ENCODE measurements at regions not wholly inside any gene's neighbourhood (a gene's known extent, or its start where the extent isn't known, plus 50 kb on each side); places are given as distances from the start of the nearest gene placed in this dataset.

DNA sequence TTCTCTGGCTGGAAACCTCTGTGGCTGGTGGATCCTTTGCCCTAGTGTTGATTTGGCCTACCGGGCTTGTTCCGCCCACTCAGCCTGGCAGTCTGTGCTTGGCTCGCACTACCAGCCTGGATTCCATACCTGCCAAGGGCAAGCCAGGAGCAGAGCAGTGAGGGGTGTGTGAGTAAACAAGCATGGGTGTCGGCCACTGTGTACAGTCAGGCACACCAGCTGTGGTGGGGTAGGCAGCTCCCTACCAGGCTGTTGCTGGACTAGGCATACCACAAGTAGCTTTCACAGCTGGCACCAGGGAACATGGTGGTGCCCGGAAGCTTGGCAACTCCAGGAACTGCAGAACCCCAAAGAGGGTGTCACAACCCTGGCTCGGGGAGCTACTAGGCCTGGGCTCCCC is 942.9 kb upstream of the LRRN3 start:
- Histone ChIP-seq H3K4me3 (no peak overlapping the region), H3K4me1 (replicated peaks in 1 of 2) (peaks cover 0 to 7% of the 10 kb centered on the region in 2 donors), H3K27ac (no peak overlapping the region)
- in situ Hi-C loops (cut with MboI; ENCODE audit: low pct_unique_long_range_greater_than_20kb in 2 of 9, low sequenced_read_pairs in 9 of 9, unreplicated experiment in 9 of 9) = no loop called here
- ATAC-seq (replicated peaks in 6 of 8) = peak in 2 of 8 experiments; percentile 64 to 78
- WGBS, 10 experiments = 0 to 97% (median 66%) methylated on average over 1 to 5 of the region's 6 CpGs; no CpG with 5 or more reads in 4 of the 10 experiments

DNA sequence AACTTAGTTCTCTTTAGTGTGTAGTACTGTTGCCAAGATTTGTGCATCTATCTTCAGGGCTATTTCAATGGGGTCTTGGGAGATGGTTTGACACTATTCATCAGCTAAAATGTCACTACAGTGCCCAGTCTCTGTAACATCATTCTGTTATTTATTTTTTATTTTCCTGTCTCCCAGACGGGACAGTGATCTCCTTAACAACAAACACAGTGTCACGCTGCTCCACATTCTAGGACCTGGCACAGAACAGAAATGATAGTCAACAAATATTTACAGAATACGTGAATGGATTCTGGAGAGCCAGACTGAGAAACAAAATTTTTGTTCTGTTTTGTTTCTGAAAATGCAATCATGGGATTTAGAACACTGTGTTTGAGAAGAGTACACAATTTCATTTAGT is 937.7 kb upstream of the LRRN3 start:
- no peak overlapping the region for H3K27ac ChIP-seq
- in situ Hi-C loops (cut with MboI; ENCODE audit: low pct_unique_long_range_greater_than_20kb in 2 of 9, low sequenced_read_pairs in 9 of 9, unreplicated experiment in 9 of 9) = no loop called here
- H3K4me1 ChIP-seq (replicated peaks in 1 of 2) = no peaks in the 10 kb centered on the region
- 3 to 100% (median 71%) methylated on average over 1 to 3 of the region's 3 CpGs; no CpG with 5 or more reads in 2 of the 10 experiments for WGBS, 10 experiments
- peak in 1 of 8 experiments; percentile 85 for ATAC-seq (replicated peaks in 6 of 8)
- no peak overlapping the region for H3K4me3 ChIP-seq

DNA sequence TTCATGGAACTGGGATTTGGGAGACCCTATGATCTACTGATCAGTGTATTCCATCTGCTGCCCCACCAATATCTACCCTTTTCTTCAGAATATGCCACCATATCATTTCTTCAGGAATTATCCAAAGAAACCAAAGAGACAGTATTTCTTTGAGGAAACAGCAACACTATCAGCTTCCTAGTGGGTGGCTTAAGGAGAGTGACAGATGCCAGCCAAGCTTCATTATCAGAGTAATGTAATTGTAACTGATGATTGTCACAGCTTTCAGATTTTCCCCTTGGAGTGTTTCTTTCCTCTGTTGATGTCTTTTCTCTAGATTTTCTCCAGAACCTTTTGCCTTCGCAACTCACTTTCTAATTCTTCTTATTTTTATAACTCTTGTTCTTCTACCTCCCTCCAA is 934.4 kb upstream of the LRRN3 start:
- Histone ChIP-seq H3K27ac (no peak overlapping the region), H3K4me3 (no peak overlapping the region), H3K4me1 (replicated peaks in 1 of 2) (no peaks in the 10 kb centered on the region)
- in situ Hi-C loops (cut with MboI; ENCODE audit: low pct_unique_long_range_greater_than_20kb in 2 of 9, low sequenced_read_pairs in 9 of 9, unreplicated experiment in 9 of 9) = no loop called here
- WGBS, 10 experiments = 10 to 100% (median 78%) methylated on average over 1 of the region's 1 CpG; no CpG with 5 or more reads in 3 of the 10 experiments
- ATAC-seq (replicated peaks in 6 of 8) = no peak

DNA sequence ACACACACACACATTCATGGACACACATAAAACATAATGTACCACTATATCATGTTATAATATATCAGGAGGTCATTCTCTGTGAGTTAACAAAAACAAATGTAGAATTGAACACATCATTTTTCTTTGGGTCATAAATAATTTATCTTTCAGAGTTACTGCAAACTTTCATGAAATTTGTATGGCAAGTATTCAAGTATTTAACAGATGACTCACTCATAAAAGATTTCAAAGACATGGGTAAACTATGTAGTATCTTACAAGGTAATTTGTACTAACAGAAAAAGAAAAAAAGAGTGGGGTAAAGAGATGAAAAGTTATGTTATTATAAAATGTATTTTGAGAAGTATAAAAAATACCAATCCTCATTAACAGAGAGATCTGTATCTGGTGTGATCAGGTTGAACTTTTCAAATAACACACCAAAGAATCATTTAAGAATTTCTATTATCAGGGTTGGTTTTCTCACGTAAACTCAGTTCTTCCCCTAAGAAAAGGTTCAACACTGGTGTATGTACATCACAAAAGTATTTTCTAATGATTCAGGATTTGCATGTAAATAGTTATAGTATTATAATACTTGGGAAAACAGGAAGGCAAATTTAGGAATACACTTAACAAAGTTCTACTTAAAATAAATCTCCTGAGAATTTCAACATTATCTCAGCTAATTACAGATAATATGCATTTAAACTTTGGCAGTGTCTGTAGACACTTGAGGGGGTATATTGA is 933.1 kb upstream of the LRRN3 start:
- WGBS, 10 experiments = 0 to 100% (median 38%) methylated on average over 1 of the region's 1 CpG; no CpG with 5 or more reads in 2 of the 10 experiments
- no peak overlapping the region for H3K27ac ChIP-seq
- in situ Hi-C loops (cut with MboI; ENCODE audit: low pct_unique_long_range_greater_than_20kb in 2 of 9, low sequenced_read_pairs in 9 of 9, unreplicated experiment in 9 of 9) = no loop called here
- no peak overlapping the region for H3K4me3 ChIP-seq
- H3K4me1 ChIP-seq (replicated peaks in 1 of 2) = no peaks in the 10 kb centered on the region
- ATAC-seq (replicated peaks in 6 of 8) = peak in 1 of 8 experiments; percentile 29

DNA sequence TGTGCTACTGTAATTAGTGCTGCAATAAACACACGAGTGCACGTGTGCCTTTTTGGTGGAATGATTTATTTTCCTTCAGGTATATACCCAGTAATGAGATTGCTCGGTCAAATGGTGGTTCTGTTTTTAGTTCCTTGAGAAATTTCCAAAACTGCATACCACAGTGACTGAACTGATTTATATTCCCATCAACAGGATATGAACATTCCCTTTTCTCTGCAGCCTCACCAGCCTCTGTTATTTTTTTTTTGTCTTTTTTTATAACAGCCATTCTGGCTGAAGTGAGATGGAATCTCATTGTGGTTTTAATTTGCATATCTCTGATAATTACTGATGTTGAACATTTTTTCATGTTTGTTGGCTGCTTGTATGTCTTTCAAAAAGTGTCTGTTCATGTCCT is 922.9 kb upstream of the LRRN3 start:
- WGBS, 10 experiments = 4 to 100% (median 83%) methylated on average over 1 to 3 of the region's 3 CpGs; no CpG with 5 or more reads in 1 of the 10 experiments

DNA sequence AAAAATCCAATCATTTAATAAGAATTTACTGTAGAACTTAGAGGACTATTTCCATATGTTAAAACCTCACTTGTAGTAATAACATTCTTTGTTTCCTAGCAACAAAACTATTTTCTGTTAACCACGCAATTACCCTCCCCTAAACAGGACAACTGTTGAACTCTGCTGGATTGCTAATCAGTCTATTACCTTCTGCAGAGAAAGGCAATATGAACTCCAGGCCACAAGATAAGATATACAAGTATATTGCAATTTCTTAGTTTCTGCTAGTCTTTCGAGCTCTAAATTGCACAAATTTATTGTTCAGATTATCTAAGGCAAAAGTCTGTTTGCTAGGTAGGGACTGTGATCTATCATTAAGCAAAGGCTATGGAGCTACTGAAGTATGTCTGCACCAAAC is 920.1 kb upstream of the LRRN3 start:
- no peaks in the 10 kb centered on the region for H3K4me1 ChIP-seq (replicated peaks in 1 of 2)
- H3K27ac ChIP-seq = no peak overlapping the region
- in situ Hi-C loops (cut with MboI; ENCODE audit: low pct_unique_long_range_greater_than_20kb in 2 of 9, low sequenced_read_pairs in 9 of 9, unreplicated experiment in 9 of 9) = no loop called here
- 0 to 88% (median 49%) methylated on average over 1 to 2 of the region's 2 CpGs for WGBS, 10 experiments
- ATAC-seq (replicated peaks in 6 of 8) = peak in 3 of 8 experiments; percentile 55 to 91 (median 81)
- H3K4me3 ChIP-seq = no peak overlapping the region

More for the DNA sequence above, 922.9 kb upstream of the LRRN3 start:
- Histone ChIP-seq H3K4me1 (replicated peaks in 1 of 2) (no peaks in the 10 kb centered on the region), H3K4me3 (no peak overlapping the region), H3K27ac (no peak overlapping the region)
- no peak for ATAC-seq (replicated peaks in 6 of 8)
- in situ Hi-C loops (cut with MboI; ENCODE audit: low pct_unique_long_range_greater_than_20kb in 2 of 9, low sequenced_read_pairs in 9 of 9, unreplicated experiment in 9 of 9) = no loop called here

DNA sequence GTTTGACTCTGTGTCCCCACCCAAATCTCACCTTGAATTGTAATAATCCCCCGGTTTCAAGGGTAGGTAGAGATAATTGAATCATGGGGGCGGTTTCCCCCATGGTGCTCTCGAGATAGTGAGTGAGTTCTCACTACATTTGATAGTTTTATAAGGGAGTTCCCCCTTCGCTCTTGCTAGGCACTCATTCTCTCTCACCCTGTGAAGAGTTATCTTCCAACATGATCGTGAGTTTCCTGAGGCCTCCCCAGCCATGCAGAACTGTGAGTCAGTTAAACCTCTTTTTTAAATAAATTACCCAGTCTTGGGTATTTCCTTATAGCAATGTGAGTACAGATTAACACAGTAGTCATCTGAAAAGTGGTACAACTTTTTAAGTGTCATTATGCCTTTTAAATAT is 913.5 kb upstream of the LRRN3 start:
- no peak for ATAC-seq (replicated peaks in 6 of 8)
- 0 to 95% (median 62%) methylated on average over 1 to 5 of the region's 5 CpGs for WGBS, 10 experiments
- in situ Hi-C loops (cut with MboI; ENCODE audit: low pct_unique_long_range_greater_than_20kb in 2 of 9, low sequenced_read_pairs in 9 of 9, unreplicated experiment in 9 of 9) = no loop called here
- Histone ChIP-seq H3K4me3 (no peak overlapping the region), H3K27ac (no peak overlapping the region), H3K4me1 (replicated peaks in 1 of 2) (no peaks in the 10 kb centered on the region)

DNA sequence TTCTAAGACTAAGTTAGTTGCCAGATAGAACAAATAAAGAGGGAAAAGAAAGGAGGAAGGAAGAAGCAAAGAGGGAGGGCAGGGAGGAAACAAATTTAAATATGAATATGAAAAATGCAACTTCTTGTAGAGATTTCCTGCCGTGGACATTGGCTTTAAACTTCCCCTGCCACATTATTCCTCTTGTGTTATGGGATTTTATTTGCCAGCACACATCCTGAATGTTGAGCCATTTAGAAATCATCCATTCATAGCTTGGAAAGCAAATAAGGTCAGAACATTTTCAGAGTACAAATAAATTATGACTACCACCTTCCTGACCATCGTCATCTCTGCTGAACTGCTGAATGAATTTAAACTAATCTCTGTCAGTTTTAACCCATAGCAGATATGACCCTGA is 911.9 kb upstream of the LRRN3 start:
- peak in 1 of 8 experiments; percentile 31 for ATAC-seq (replicated peaks in 6 of 8)
- Histone ChIP-seq H3K4me3 (no peak overlapping the region), H3K4me1 (replicated peaks in 1 of 2) (no peaks in the 10 kb centered on the region), H3K27ac (no peak overlapping the region)
- in situ Hi-C loops (cut with MboI; ENCODE audit: low pct_unique_long_range_greater_than_20kb in 2 of 9, low sequenced_read_pairs in 9 of 9, unreplicated experiment in 9 of 9) = no loop called here
- 0 to 57% (median 10%) methylated on average over 1 to 2 of the region's 2 CpGs; no CpG with 5 or more reads in 1 of the 10 experiments for WGBS, 10 experiments

DNA sequence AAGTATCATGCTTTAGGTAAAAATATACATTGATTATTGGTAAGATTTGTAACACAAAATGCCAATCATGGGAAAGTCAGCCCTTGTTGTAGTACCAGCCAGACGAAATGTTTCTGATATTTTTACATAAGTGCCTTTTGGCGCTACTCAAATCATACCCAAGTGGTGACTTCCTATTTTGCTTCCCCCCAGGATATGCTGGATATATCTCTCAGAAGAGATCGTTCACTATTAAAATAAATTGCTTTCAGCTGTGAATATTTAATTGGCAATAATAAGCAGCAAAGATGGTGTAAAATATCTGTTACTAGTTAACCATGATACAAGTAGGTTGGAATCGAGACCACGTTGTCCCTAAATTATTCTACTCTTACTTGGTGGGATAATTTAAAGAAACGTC is 909.2 kb upstream of the LRRN3 start:
- no peaks in the 10 kb centered on the region for H3K4me1 ChIP-seq (replicated peaks in 1 of 2)
- ATAC-seq (replicated peaks in 6 of 8) = no peak
- no peak overlapping the region for H3K27ac ChIP-seq
- 16 to 94% (median 70%) methylated on average over 2 to 6 of the region's 6 CpGs; no CpG with 5 or more reads in 1 of the 10 experiments for WGBS, 10 experiments
- in situ Hi-C loops (cut with MboI; ENCODE audit: low pct_unique_long_range_greater_than_20kb in 2 of 9, low sequenced_read_pairs in 9 of 9, unreplicated experiment in 9 of 9) = no loop called here
- no peak overlapping the region for H3K4me3 ChIP-seq

DNA sequence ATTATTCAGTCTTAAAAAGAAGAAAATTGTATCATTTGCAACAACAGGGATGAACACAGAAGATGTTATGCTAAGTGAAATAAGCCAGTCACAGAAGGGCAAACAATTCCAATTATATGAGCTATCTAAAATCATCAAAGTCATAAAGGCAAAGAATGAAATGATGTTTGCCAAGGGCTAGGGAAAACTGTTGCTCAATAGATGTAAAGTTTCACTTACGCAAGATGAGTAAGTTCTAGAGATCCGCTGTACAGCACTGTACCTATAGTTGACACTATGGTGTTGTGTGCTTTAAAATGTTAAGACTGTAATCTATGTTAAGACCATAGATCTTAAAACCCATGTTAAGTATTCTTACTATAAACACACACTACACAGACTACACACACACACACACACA is 904.6 kb upstream of the LRRN3 start:
- H3K27ac ChIP-seq = no peak overlapping the region
- in situ Hi-C loops (cut with MboI; ENCODE audit: low pct_unique_long_range_greater_than_20kb in 2 of 9, low sequenced_read_pairs in 9 of 9, unreplicated experiment in 9 of 9) = no loop called here
- no peak for ATAC-seq (replicated peaks in 6 of 8)
- no peak overlapping the region for H3K4me3 ChIP-seq
- no peaks in the 10 kb centered on the region for H3K4me1 ChIP-seq (replicated peaks in 1 of 2)
- 61 to 100% (median 83%) methylated on average over 1 to 2 of the region's 2 CpGs; no CpG with 5 or more reads in 3 of the 10 experiments for WGBS, 10 experiments

DNA sequence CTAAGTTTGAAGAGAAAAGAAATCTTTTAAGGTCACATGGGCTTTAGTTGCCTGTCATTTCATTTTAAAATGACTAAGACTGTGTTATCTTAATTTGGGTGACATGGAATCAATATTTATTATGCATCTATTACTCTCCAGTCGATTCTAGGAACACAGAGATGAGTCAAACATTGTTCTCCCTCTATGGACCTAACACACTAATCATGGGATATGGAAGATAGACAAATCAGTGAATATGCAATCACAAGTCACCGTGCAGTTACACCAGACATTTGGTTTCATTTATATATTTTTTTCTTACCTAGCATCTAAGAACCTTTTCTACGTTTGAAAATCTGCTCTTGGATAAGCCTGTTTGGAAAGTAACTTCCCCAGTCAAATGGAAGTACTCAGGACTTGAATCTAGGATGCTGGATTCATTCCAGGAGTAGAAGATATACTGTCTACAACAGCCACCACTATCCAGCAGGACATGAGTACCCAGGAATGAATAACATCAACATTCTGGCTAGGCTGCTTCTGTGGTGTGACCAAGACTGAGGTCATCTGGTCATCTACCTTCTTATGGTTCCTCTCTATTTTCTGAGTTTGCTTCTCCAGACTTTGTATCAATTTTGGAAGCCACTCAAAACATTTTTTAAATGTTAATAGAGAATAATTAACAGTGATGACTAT is 902.9 kb upstream of the LRRN3 start:
- H3K27ac ChIP-seq = no peak overlapping the region
- WGBS, 10 experiments = 0 to 94% (median 60%) methylated on average over 1 to 3 of the region's 3 CpGs
- no peaks in the 10 kb centered on the region for H3K4me1 ChIP-seq (replicated peaks in 1 of 2)
- peak in 2 of 8 experiments; percentile 73 to 75 for ATAC-seq (replicated peaks in 6 of 8)
- in situ Hi-C loops (cut with MboI; ENCODE audit: low pct_unique_long_range_greater_than_20kb in 2 of 9, low sequenced_read_pairs in 9 of 9, unreplicated experiment in 9 of 9) = no loop called here
- H3K4me3 ChIP-seq = no peak overlapping the region

DNA sequence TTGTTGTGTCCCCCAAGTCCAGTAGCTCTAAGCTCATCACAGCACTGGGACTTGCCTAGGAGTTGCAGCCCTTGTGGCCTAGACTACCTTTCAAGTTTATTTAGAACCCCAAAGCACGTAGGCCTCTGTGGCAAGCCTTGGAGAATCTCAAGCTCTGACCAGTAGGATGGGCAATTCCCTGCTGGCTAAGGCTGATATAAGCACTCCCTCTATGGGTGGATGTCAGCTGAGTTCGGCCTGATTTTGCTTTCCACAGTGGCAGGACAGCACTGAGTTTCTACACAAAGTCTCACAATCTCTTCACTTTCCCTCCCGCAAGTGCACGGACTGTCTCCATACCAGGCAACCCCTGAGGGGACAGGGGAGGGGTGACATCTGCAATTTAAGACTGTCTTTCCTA is 886.4 kb upstream of the LRRN3 start:
- no peak overlapping the region for H3K27ac ChIP-seq
- 23 to 88% (median 68%) methylated on average over 1 to 4 of the region's 4 CpGs; no CpG with 5 or more reads in 4 of the 10 experiments for WGBS, 10 experiments
- H3K4me1 ChIP-seq (replicated peaks in 1 of 2) = no peaks in the 10 kb centered on the region
- ATAC-seq (replicated peaks in 6 of 8) = peak in 4 of 8 experiments; percentile 39 to 76 (median 56)
- H3K4me3 ChIP-seq = no peak overlapping the region
- in situ Hi-C loops (cut with MboI; ENCODE audit: low pct_unique_long_range_greater_than_20kb in 2 of 9, low sequenced_read_pairs in 9 of 9, unreplicated experiment in 9 of 9) = no loop called here

DNA sequence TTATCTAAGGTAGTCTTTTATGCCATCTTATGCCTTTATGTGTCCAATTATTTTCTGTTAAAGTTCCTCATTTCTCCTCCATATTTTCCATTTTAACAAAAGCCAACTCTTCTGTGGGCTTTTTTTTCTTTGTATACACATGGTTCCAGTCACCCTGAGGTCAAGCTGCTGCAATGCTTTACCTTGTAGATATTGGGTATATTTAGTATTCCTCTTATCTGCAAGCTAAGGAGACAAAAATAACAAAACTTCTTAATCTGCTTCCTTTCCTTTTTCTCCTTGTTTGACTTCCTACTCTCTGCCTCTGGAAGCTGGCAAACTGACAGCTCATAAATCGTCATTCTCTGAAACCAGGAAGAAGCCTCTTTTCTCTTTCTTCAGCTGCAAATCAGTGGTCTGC is 885.0 kb upstream of the LRRN3 start:
- in situ Hi-C loops (cut with MboI; ENCODE audit: low pct_unique_long_range_greater_than_20kb in 2 of 9, low sequenced_read_pairs in 9 of 9, unreplicated experiment in 9 of 9) = no loop called here
- Histone ChIP-seq H3K4me3 (no peak overlapping the region), H3K4me1 (replicated peaks in 1 of 2) (no peaks in the 10 kb centered on the region), H3K27ac (no peak overlapping the region)
- no peak for ATAC-seq (replicated peaks in 6 of 8)
- 0 to 100% (median 70%) methylated on average over 1 of the region's 1 CpG; no CpG with 5 or more reads in 1 of the 10 experiments for WGBS, 10 experiments
